Loucy (cell line): ENCODE measurements at regions not wholly inside any gene's neighbourhood (a gene's known extent, or its start where the extent isn't known, plus 50 kb on each side); places are given as distances from the start of the nearest gene placed in this dataset.

ENCODE experiments used
- CTCF ChIP-seq: fragments of 200-600 bp; sonication (generic); conservative IDR thresholded peaks from 2 replicates; pipeline ENCODE4 v1.5.1; 2014; ENCODE audit warnings: mild to moderate bottlenecking, antibody characterized with exemption, low read length
- EZH2phosphoT487 ChIP-seq: fragments of 200-600 bp; IDR thresholded peaks from 2 replicates; pipeline ENCODE4 v1.6.1; 2018; ENCODE audit warnings: antibody characterized with exemption, mild to moderate bottlenecking, moderate library complexity, borderline replicate concordance

- TF ChIP-seq CTCF, result no peak
- TF ChIP-seq EZH2phosphoT487, result no peak
Measured at GRCh38 chr14:57029620-57030253, 219.5 kb upstream of the OTX2 start.
